ENCODE measurements at regions not wholly inside any gene's neighbourhood (a gene's known extent, or its start where the extent isn't known, plus 50 kb on each side); places are given as distances from the start of the nearest gene placed in this dataset.

GRCh38 chr20:51318058-51318949 lies 224.2 kb downstream of the NFATC2 start (continued):
- TF ChIP-seq HDAC3 (IDR thresholded peaks at IDR 0.05; ENCODE audit: borderline replicate concordance, partially characterized antibody) (no peak), ZNF12 (CRISPR knock-in tag; IDR thresholded peaks at IDR 0.05) (peak; percentile 31; the same call in 1 of the 2 replicates), FOXP1 (CRISPR knock-in tag; IDR thresholded peaks at IDR 0.05) (no peak), ZNF583 (CRISPR knock-in tag; IDR thresholded peaks at IDR 0.05) (no peak), CTBP1 (IDR thresholded peaks at IDR 0.05; ENCODE audit: borderline replicate concordance) (peak; percentile 75), CREM (IDR thresholded peaks at IDR 0.05; ENCODE audit: low read depth) (0 out of 2 replicates have a peak, but pooled peaks have one; percentile 3), TSHZ1 (CRISPR knock-in tag; IDR thresholded peaks at IDR 0.05) (no peak), ATF7 (IDR thresholded peaks at IDR 0.05) (peak; percentile 32; the same call in 1 of the 2 replicates), STAT5B (CRISPR knock-in tag; IDR thresholded peaks at IDR 0.05) (no peak), SAFB (IDR thresholded peaks at IDR 0.05; ENCODE audit: borderline replicate concordance, low read depth, low read length) (no peak), SRSF3 (IDR thresholded peaks at IDR 0.05; ENCODE audit: insufficient read depth, low read length) (no peak), CHD7 (IDR thresholded peaks at IDR 0.05; ENCODE audit: low read depth, low read length) (no peak)

Data from K562 (cell line).